Liver (tissue), 3 donors: ENCODE measurements at regions not wholly inside any gene's neighbourhood (a gene's known extent, or its start where the extent isn't known, plus 50 kb on each side); places are given as distances from the start of the nearest gene placed in this dataset.

Experiments used
- CTCF ChIP-seq: fragments of 150-350 bp; IDR thresholded peaks from 2 replicates; pipeline ENCODE4 v1.5.1; 2017; ENCODE audit warnings: improper control_type of control experiment, low read depth, low read length; ENCODE audit not compliant: missing input control
- FOXA1 ChIP-seq: IDR thresholded peaks from 2 replicates; pipeline ENCODE4 v1.6.1; 2016; ENCODE audit warnings: antibody characterized with exemption
- SP1 ChIP-seq: IDR thresholded peaks from 2 replicates; pipeline ENCODE4 v1.6.1; 2018; ENCODE audit warnings: antibody characterized with exemption, mild to moderate bottlenecking
- TAF1 ChIP-seq: conservative IDR thresholded peaks from 2 replicates; pipeline ENCODE4 v1.6.1; 2016; ENCODE audit warnings: antibody characterized with exemption, mild to moderate bottlenecking
- YY1 ChIP-seq: IDR thresholded peaks from 2 replicates; pipeline ENCODE4 v1.6.1; 2016; ENCODE audit warnings: antibody characterized with exemption, mild to moderate bottlenecking
- donor health status: healthy.
- donor health status: healthy.

DNA sequence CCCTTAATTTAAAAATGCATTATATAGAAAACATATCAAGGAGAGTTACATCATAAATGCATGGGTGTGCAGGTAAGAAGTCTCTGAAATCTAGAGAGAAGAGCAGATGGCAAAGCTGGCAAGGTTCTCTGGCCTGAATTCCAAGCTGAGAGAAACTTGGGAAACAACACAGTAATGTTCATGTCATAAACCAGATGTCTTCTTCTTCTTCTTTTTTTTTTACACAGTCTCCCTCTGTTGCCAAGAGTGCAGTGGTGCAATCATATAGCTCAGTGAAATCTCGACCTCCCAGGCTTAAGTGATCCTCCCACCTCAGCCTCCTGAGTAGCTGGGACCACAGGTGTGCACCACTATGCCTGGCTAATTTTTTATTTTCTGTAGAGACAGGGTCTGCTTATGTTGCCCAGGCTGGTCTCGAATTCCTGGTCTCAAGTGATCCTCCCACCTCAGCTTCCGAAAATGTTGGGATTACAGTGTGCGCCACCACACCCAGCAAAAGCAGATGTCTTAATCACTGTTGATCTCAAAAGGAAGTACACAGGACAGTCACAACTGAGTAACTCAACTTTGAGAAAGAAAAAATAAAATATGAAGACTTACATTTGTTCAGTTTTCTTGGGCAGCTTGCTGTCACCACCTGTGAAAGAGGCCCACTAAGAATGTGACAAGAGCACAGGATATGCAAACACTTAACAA lies 77.3 kb downstream of the DNAAF9 start:
- no peak for TF ChIP-seq CTCF
- no peak for TF ChIP-seq TAF1
- TF ChIP-seq YY1, result no peak
- no peak for TF ChIP-seq FOXA1
- no peak for TF ChIP-seq SP1
